CD4-positive, alpha-beta T cell treated with Interferon gamma for 1 hour (primary cell): ENCODE measurements at regions not wholly inside any gene's neighbourhood (a gene's known extent, or its start where the extent isn't known, plus 50 kb on each side); places are given as distances from the start of the nearest gene placed in this dataset.

Source experiments
- DNase-seq: peaks from one replicate; pipeline ENCODE4 v3.0.0-alpha.2; 2020

DNA sequence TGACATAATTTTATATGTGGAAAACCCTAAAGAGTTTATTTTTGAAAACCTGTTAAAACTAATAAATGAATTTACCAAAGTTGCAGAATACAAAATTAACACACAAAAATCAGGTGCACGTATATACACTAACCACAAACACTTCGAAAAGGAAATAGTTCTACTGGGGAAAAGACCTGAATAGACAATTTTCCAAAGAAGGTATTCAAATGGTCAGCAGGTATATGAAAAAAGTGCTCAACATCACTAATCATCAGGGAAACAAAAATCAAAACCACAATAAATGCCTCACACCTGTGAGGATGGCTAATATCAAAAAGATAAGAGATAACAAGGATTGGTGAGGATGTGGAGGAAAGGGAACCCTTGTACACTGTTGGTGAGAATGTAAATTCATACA, 110.6 kb downstream of the PXDC1 start:
- no peak for DNase-seq

- no peak for DNase-seq
Measured at GRCh38 chr6:3638662-3639061, 112.9 kb downstream of the PXDC1 start.

- DNase-seq = no peak
Measured at GRCh38 chr6:3636060-3636459, 115.5 kb downstream of the PXDC1 start.

- no peak for DNase-seq
Measured at GRCh38 chr6:3635482-3635881, 116.0 kb downstream of the PXDC1 start.

DNA sequence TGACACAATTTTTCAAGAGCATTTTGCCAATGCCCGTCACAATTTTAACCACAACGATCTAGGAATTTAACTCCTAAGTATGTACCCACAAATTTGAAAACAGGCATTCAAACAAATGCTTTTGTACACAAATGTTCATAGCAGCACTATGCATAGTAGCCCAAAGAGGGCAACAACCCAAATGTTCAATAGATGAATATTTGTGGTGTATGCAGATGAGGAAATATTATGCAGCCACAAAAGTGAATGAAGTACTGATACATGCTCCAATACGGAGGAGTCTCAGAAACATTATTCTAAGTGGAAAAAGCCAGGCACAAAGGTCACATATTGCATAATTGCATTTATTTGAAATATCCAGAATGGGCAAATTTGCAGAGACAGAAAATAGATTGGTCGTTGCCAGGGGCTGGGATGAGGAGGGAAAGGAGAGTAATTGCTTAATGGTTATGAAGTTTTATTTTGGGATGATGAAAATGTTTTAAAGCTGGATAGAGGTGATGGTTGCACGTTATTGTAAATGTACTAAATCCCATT, 117.2 kb downstream of the PXDC1 start:
- DNase-seq = no peak

GRCh38 chr6:3633711-3634110, 117.8 kb downstream of the PXDC1 start:
- no peak for DNase-seq

DNA sequence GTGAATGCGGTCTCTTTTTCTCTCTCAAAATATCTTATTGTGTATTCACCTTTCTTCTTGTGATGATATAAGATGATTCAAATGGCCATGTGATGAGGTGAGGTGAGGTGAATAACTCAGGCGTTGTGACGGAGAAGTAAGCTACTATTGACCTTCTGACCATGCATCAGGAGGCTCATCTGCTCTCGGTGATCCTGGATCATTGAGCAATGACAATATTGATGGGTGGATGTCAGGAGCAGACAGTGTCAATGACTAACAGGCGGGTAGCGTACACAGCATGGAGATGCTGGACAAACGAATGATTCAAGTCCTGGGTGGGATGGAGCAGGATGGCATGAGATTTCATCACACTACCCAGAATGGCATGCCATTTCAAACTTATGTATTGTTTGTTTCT, 119.6 kb downstream of the PXDC1 start:
- no peak for DNase-seq

DNA sequence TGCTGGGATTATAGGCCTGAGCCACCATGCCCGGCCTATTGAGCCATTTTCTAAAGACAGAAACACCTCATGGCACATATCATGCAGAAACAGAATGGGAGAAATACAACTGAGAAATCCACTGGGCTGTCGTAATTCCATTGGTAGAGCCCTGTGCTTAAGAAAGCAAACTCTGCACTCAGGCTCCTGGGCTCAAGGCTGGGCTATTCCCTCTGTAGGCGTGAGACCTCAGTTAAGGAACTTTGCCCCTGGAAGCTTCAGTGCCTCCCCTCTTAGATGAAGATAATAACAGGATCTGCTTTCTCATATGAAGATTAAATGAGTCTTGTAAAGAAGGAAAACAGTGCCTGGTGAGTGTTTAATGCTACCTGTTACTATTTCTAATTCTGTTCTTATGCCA, 120.3 kb downstream of the PXDC1 start:
- DNase-seq = no peak

DNA sequence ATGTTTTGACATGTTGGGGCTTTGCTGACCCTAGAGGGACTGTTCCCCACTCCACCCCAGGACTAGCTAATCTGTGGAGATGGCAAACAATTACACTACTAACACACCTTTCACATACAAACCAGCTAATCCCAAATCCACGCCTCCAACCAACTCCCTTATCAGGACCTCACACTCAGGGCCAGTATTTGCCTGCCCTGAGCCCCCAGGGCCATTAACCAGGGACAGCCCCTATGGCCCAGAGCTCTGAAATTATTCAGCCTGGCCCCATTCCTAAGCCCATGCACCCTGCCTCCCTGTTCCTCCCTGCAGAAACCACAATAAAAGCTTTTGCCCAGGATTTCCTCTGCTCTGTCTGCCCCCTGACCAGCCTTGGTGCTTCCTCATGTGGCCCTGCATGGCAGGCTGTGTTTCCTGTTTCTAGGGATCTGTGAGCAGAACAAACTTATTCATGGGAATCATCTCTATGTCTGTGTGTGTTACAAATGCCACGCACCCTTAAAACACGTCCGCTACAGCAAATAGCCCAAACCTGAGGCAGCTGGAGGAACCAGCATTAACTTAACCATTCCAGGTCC, 121.2 kb downstream of the PXDC1 start:
- no peak for DNase-seq

DNA sequence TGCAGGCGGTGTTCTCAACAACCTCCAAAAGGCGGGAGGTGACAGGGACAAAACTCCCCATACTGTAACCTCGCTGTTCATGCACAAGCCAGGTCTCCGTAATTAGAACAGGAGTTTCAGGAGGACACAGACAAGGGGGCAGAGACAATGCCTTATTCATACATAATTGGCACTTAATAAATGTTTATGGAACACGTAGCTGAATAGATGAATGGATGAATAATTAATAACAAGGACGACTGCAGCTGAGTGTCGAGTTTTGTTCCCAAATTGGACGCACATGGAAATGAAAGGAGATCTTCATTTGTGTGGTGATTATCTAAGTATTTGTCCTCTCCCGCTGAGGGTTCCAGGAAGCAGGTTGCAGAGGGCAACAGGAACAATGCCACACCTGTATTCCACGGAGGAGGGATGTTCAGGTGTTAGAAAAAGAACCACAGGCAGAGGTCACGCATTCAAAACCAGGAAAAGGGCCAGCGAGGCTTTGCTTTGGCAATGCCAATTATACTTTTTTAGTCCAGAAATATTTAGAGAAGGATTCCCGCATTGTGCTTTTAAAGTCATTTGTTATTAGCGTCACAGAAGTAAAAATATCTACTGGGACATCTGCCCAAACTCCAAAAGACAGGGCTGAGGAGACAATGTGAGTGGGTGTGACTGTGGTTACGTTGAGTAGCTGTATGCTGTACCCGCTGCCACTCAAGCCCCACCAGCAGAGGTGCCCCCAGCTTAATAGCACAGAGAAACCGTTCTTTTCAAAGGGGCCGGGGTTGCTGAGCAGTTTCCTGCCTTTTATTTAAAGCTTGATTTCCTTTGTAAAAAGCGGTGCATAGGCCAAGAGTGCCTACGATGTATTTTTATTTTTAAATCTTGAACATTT, 123.3 kb downstream of the PXDC1 start:
- no peak for DNase-seq

- DNase-seq = no peak
Measured at GRCh38 chr6:3627501-3627900, 124.0 kb downstream of the PXDC1 start.

DNA sequence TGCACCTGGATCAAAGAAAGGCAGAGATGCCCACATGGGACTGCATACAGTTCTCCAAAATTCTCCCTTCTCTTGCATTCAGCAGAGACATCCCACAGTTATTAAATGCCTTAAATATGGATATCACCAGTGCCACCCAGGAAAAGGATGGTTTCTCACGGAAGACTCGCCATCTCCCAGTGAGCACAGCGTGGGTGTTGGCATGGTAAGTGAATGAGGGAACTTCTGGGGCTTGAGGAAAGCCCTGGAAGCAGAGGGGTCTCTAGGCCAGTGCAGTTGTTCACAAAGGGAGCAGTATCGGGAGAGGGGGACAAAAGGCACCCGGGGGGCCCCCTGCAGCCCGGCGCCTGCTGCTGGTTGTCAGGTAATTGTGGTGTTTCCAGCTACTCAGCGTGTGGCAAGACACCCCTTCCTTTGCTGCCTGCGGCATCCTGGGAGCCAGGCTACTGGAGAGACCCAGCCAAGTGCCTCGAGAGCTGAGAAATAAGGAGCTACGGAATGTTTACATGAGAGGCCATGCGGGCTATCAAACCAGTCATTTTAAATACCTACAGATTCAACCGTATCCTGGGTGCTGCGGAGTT, 125.4 kb downstream of the PXDC1 start:
- DNase-seq = no peak

DNA sequence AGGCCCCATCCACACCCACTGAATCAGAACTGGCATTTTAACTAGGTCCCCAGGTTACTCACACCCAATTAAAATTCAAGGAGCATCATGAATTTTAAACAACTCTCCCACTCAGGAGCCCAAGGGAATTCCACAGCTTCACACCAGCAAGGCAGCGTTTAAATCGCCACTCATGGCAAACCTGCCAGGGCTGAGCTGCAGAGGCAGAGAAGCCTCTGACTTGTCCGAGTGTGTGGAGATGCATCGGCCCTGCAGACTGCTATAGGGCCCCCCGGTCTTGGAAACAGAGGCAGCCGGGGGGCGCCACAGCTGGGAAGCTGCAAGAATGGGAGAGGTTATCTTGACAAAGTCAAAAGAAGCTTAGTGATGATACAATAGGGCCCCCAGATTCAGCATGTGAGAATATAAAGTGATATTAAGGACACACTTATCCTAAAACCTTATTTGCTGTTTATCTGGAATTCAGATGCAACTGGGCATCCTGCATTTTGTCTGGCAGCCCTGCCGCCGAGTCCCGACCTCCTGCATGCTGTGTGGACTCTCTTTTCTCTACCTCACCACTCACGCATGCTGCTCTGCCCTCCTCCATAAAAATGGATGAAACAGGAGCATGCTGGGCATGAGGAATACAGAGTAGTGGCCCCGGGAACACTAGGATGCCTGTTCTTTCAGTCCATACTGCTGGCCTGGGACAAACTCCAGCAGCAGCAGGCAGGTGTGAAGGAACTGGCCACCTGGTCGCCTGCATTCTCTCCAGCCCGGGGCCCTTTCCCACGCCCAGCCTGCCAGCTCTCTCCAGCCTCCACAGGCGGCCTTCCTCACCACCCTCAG, 126.1 kb downstream of the PXDC1 start:
- DNase-seq = no peak

DNA sequence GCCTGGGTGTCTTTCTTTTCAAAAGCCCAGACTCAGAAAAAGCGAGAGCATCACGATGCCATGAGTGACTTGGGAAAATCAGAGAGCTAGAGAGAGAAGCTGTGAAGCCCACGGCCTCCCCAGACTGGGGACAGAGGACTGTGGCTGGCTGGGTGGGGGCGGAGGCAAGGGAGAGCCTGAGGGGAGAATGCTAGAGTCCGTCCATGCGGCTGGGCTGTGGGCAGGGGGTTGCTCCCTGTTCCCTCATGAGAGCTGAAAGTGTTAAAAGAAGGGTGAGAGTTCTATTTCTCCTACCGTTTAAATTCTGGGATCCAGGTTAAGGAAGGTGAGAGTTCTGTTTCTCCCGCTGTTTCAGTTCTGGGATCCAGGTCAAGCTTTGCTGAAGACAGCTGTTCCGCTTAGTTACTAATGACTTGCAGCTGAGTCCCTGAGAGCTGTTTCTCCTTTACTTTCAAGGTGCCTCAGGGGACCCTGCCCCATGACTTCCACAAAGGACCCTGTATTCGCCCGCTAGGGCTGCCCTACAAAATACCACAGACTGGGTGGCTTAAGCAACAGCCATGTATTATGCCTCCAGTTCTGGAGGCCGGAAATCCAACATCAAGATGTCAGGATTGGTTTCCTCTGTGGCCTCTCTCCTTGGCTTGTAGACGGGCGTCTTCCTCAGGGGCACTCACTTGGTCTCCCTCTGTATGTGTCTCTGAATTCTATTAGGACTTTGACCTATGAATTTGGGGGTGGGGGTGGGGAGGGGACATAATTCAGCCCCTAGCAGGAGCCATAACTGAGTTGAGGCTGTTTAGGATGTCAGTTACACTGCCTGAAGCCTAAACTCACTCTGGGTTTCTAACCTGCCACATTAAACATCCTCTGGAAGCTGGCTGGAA, 127.0 kb downstream of the PXDC1 start:
- DNase-seq = no peak

DNA sequence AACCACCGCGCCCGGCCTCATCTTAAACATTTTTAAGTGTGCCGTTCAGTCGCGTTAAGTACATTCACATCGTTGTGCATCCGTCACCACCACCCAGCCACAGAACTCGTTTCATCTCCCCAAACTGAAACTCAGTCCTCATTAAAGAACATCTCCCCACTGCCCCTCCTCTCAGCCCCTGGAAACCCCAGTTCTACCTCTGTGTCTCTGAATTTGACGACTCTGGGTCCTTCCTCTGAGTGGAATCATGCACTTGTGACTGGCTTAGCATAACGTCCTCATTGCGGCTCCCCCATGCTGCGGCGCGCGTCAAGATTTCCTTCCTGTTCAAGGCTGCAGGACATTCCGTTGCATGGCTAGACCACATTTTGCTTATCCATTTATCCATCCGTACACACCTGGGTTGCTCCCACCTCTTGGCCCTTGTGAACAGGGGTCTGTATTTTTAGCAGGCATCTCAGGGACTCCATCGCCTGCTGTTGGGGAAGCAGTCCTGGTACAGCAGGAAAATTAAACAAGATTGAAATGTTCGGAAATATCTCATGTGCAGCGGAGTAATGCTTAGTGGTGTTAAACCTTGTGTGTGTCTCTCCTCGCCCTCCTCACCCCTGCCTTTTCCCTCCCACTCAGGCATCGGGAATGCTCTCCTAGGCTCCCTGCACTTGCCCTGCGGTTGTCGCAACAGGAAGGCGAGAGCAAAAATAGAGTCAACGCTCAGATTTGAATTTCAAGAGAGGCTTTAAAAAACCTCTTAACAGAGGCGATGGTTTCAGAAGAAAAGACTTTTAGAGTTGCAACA, 127.9 kb downstream of the PXDC1 start:
- DNase-seq = no peak

DNA sequence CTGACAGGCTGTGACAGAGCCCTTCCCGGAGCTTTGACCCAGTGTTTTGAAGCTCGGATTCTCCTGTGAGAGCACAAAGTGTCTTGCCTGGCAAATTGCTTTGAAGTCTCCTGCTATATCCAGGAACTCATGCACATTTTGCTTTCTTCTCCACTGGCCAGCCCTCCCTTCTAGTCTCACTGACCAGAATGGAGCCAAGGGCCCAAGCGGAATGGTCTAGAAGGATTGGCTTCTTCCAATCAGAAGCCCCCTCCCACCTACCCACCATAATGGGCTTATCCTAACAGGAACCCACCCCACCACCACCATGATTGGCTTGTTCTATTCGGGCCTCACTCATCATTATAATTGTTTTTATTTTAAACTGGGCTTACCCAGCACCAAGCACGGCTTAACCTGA, 130.1 kb downstream of the PXDC1 start:
- DNase-seq = no peak

- DNase-seq = no peak
Measured at GRCh38 chr6:3620937-3621336, 130.6 kb downstream of the PXDC1 start.

DNA sequence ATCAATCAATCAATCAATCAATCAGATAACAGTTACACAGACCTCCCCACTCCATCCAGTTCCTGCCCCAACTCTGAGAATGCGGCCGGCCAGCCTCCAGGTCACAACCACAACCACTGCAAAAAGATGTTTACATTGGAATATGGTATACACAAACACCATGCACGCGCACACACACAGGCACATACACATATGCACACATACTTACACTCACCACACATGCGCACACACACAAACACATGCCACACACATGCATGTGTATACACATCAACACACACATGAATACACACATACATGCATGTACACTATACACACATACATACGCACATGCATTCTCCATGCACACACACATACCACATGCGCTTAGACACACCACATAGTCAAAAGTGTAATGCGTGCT, 131.1 kb downstream of the PXDC1 start:
- DNase-seq = no peak

GRCh38 chr6:3619800-3620199, 131.7 kb downstream of the PXDC1 start:
- no peak for DNase-seq

DNA sequence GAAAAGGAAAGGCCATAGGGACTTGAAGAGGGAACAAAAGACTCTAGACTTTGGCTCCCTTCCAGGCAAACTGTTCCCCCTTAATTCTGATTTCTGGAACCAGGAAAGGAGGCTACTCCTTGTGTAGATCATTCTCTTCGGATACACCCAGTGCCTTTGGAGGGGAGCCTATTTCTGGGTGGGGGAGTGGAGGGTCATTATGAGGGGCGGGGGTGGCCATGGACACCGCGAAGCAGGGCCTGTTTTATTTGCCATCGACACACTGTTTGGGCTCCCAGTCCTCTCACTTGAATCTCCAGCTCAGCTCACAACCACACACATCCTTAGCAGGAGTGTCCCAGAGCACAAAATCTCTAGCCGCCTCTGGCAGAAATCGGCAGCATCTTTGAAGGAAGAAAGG, 132.3 kb downstream of the PXDC1 start:
- DNase-seq = no peak

GRCh38 chr6:3618642-3619041, 132.9 kb downstream of the PXDC1 start:
- no peak for DNase-seq
